ENCODE measurements at regions not wholly inside any gene's neighbourhood (a gene's known extent, or its start where the extent isn't known, plus 50 kb on each side); places are given as distances from the start of the nearest gene placed in this dataset.

GRCh38 chr16:17801068-17801467 is 330.3 kb upstream of the XYLT1 start:
- no peak for DNase-seq
- no peak for ATAC-seq
- intact Hi-C loops (cut with DNase I, micrococcal nuclease): no loop called here

- ATAC-seq: no peak
- intact Hi-C loops (cut with DNase I, micrococcal nuclease): no loop called here
These were observed 328.0 kb upstream of the XYLT1 start for GRCh38 chr16:17798716-17799115.

GRCh38 chr16:17793354-17793753 is 322.6 kb upstream of the XYLT1 start:
- DNase-seq (no peak), ATAC-seq (no peak)
- intact Hi-C loops (cut with DNase I, micrococcal nuclease): no loop called here

More at GRCh38 chr16:17798716-17799115, 328.0 kb upstream of the XYLT1 start:
- no peak for DNase-seq

GRCh38 chr16:17784073-17784472 is 313.3 kb upstream of the XYLT1 start:
- no peak for ATAC-seq
- intact Hi-C loops (cut with DNase I, micrococcal nuclease): no loop called here
- DNase-seq: no peak

GRCh38 chr16:17780181-17780580 is 309.4 kb upstream of the XYLT1 start:
- intact Hi-C loops (cut with DNase I, micrococcal nuclease): no loop called here
- no peak for ATAC-seq
- DNase-seq: no peak

- no peak for DNase-seq
- intact Hi-C loops (cut with DNase I, micrococcal nuclease): no loop called here
- ATAC-seq: no peak
These were observed 306.7 kb upstream of the XYLT1 start for GRCh38 chr16:17777408-17777863.

- intact Hi-C loops (cut with DNase I, micrococcal nuclease): no loop called here
- ATAC-seq (no peak), DNase-seq (no peak)
These were observed 306.1 kb upstream of the XYLT1 start for GRCh38 chr16:17776888-17777287.

- intact Hi-C loops (cut with DNase I, micrococcal nuclease): no loop called here
- ATAC-seq: no peak
- DNase-seq: no peak
These were observed 305.7 kb upstream of the XYLT1 start for GRCh38 chr16:17776465-17776864.

- DNase-seq (no peak), ATAC-seq (no peak)
- intact Hi-C loops (cut with DNase I, micrococcal nuclease): no loop called here
These were observed 304.3 kb upstream of the XYLT1 start for GRCh38 chr16:17775061-17775460.

- intact Hi-C loops (cut with DNase I, micrococcal nuclease): no loop called here
- ATAC-seq (no peak), DNase-seq (no peak)
These were observed 302.9 kb upstream of the XYLT1 start for GRCh38 chr16:17773698-17774101.

- DNase-seq: no peak
- intact Hi-C loops (cut with DNase I, micrococcal nuclease): no loop called here
- ATAC-seq: no peak
These were observed 299.3 kb upstream of the XYLT1 start for GRCh38 chr16:17770104-17770503.

GRCh38 chr16:17769065-17769464 is 298.3 kb upstream of the XYLT1 start:
- intact Hi-C loops (cut with DNase I, micrococcal nuclease): no loop called here
- ATAC-seq (no peak), DNase-seq (no peak)

- intact Hi-C loops (cut with DNase I, micrococcal nuclease): no loop called here
- no peak for DNase-seq
- no peak for ATAC-seq
These were observed 297.5 kb upstream of the XYLT1 start for GRCh38 chr16:17768257-17768656.

GRCh38 chr16:17766012-17766411 is 295.3 kb upstream of the XYLT1 start:
- no peak for ATAC-seq
- intact Hi-C loops (cut with DNase I, micrococcal nuclease): no loop called here
- DNase-seq: no peak

- DNase-seq (no peak), ATAC-seq (no peak)
- intact Hi-C loops (cut with DNase I, micrococcal nuclease): no loop called here
These were observed 289.0 kb upstream of the XYLT1 start for GRCh38 chr16:17759451-17760390.

GRCh38 chr16:17757808-17758207 is 287.0 kb upstream of the XYLT1 start:
- intact Hi-C loops (cut with DNase I, micrococcal nuclease): no loop called here

GRCh38 chr16:17755158-17755557 is 284.4 kb upstream of the XYLT1 start:
- DNase-seq (no peak), ATAC-seq (no peak)
- intact Hi-C loops (cut with DNase I, micrococcal nuclease): no loop called here

More at GRCh38 chr16:17757808-17758207, 287.0 kb upstream of the XYLT1 start:
- ATAC-seq (no peak), DNase-seq (no peak)

- ATAC-seq: no peak
These were observed 282.7 kb upstream of the XYLT1 start for GRCh38 chr16:17753434-17753833.

GRCh38 chr16:17749706-17750105 is 278.9 kb upstream of the XYLT1 start:
- DNase-seq (no peak), ATAC-seq (no peak)
- intact Hi-C loops (cut with DNase I, micrococcal nuclease): no loop called here

More at GRCh38 chr16:17753434-17753833, 282.7 kb upstream of the XYLT1 start:
- no peak for DNase-seq
- intact Hi-C loops (cut with DNase I, micrococcal nuclease): no loop called here

- no peak for DNase-seq
- ATAC-seq: no peak
- intact Hi-C loops (cut with DNase I, micrococcal nuclease): no loop called here
These were observed 277.4 kb upstream of the XYLT1 start for GRCh38 chr16:17748044-17748719.

Measured in left colon (tissue), 2 donors.